Transverse colon (tissue), 4 donors: ENCODE measurements at regions not wholly inside any gene's neighbourhood (a gene's known extent, or its start where the extent isn't known, plus 50 kb on each side); places are given as distances from the start of the nearest gene placed in this dataset.

Experiments
- DNase-seq: peaks from one replicate; pipeline ENCODE4 v3.0.0-alpha.2; 2019
- H3K27ac ChIP-seq, 4 donors: fragments of 200-600 bp; sonication (generic); 2 replicates each; pipeline ENCODE4 v1.5.1; 2016 to 2018; ENCODE audit warnings: inconsistent platforms in 4 of 4
- H3K27me3 ChIP-seq: fragments of 200-600 bp; sonication (generic); 2 replicates; pipeline ENCODE4 v1.5.1; 2017; ENCODE audit warnings: inconsistent platforms
- H3K36me3 ChIP-seq, 4 donors: fragments of 200-600 bp; sonication (generic); 2 replicates each; pipeline ENCODE4 v1.5.1; 2017 to 2019; ENCODE audit warnings: inconsistent platforms in 4 of 4
- H3K4me1 ChIP-seq, 4 donors: fragments of 200-600 bp; sonication (generic); 2 replicates each; pipeline ENCODE4 v1.5.1; 2017 to 2020; ENCODE audit warnings: inconsistent platforms in 4 of 4
- H3K4me3 ChIP-seq, 4 donors: fragments of 200-600 bp; sonication (generic); 1 replicate in 1 of 4; 2 replicates in 3 of 4; pipeline versions ENCODE4 v1.5.1 to v1.6.1; 2017 to 2019; ENCODE audit warnings: inconsistent platforms in 4 of 4
- H3K9me3 ChIP-seq, 2 donors: fragments of 200-600 bp; sonication (generic); 2 replicates each; pipeline ENCODE4 v1.5.1; 2017 to 2019; ENCODE audit warnings: inconsistent platforms in 2 of 2
- EP300 ChIP-seq: sonication (generic); formaldehyde crosslinking; IDR thresholded peaks from one replicate; pipeline ENCODE4 v1.6.1; 2017; ENCODE audit warnings: antibody characterized with exemption, low read depth
- POLR2A ChIP-seq: fragments of 450-650 bp; IDR thresholded peaks from one replicate; pipeline ENCODE4 v1.6.1; 2016; ENCODE audit warnings: antibody characterized with exemption, mild to moderate bottlenecking, moderate library complexity
- POLR2AphosphoS5 ChIP-seq, 3 donors: sonication (generic); formaldehyde crosslinking; IDR thresholded peaks; one replicate each; pipeline ENCODE4 v1.6.1; 2016; ENCODE audit warnings: antibody characterized with exemption in 3 of 3
- WGBS, 2 donors: methylation state at CpG; one replicate each; pipeline ENCODE4 v1.1.5; 2018; ENCODE audit warnings: low coverage in 1 of 2; 5-methylcytosine and 5-hydroxymethylcytosine counted together
- in situ Hi-C, 4 donors: fragments of 200-750 bp; cut with MboI; loops; one replicate each; pipeline versions ENCODE4 v1.15.0 to v1.15.1; 2017; ENCODE audit warnings: low sequenced_read_pairs in 3 of 4, low pct_ligation_motif_present in 1 of 4, low pct_unique_long_range_greater_than_20kb in 1 of 4
- intact Hi-C: fragments of 100-400 bp; cut with DNase I; formaldehyde crosslinking; loops from one replicate; pipeline ENCODE4 v1.15.1; 2023; ENCODE audit warnings: low total_unique reads
- TF ChIP-seq, protein P1 (sequence below), 5 experiments: fragments of 200-600 bp in 3 of 5; fragments of 450-650 bp in 2 of 5; sonication (generic) in 3 of 5; IDR thresholded peaks; 1 replicate in 2 of 5; 2 replicates in 3 of 5; pipeline ENCODE4 v1.5.1; 2016 to 2017; ENCODE audit warnings: antibody characterized with exemption in 5 of 5, inconsistent platforms in 3 of 5, mild to moderate bottlenecking in 2 of 5, moderate library complexity in 1 of 5

DNA sequence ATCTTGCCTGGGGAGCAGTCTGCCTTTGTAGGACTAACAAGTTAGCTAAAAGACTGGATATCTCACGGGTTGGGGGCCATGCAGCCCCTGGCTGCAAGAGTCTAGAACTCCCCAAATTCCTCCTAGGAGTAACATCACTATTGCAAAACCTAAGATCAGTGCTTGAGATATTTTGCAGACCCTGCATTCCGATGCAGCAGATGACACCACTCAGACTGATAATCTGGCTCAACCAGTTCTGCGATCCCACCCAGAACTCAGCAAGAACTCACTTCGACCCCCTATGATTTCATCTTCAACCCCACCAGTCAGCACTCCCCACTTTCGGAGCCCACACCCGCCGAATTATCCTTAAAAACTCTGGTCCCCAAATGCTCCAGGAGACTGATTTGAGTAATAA is 834.0 kb downstream of the C4orf33 start:
- no peak for TF ChIP-seq EP300
- no peak for TF ChIP-seq POLR2AphosphoS5 (IDR thresholded peaks at IDR 0.05)
- TF ChIP-seq POLR2A = no peak
- TF ChIP-seq, protein P1, sequence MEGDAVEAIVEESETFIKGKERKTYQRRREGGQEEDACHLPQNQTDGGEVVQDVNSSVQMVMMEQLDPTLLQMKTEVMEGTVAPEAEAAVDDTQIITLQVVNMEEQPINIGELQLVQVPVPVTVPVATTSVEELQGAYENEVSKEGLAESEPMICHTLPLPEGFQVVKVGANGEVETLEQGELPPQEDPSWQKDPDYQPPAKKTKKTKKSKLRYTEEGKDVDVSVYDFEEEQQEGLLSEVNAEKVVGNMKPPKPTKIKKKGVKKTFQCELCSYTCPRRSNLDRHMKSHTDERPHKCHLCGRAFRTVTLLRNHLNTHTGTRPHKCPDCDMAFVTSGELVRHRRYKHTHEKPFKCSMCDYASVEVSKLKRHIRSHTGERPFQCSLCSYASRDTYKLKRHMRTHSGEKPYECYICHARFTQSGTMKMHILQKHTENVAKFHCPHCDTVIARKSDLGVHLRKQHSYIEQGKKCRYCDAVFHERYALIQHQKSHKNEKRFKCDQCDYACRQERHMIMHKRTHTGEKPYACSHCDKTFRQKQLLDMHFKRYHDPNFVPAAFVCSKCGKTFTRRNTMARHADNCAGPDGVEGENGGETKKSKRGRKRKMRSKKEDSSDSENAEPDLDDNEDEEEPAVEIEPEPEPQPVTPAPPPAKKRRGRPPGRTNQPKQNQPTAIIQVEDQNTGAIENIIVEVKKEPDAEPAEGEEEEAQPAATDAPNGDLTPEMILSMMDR (IDR thresholded peaks at IDR 0.05) = no peak
- no peak overlapping the region for H3K27ac ChIP-seq
- no peaks in the 10 kb centered on the region for H3K4me1 ChIP-seq
- H3K36me3 ChIP-seq = no peaks in the 10 kb centered on the region
- H3K9me3 ChIP-seq = no peaks in the 10 kb centered on the region
- in situ Hi-C loops = no loop called here
- DNase-seq = no peak
- no peak overlapping the region for H3K4me3 ChIP-seq
- intact Hi-C loops = no loop called here
- H3K27me3 ChIP-seq = no peaks in the 10 kb centered on the region
- WGBS, 2 donors = 40 to 74% methylated on average over 1 to 7 of the region's 7 CpGs

DNA sequence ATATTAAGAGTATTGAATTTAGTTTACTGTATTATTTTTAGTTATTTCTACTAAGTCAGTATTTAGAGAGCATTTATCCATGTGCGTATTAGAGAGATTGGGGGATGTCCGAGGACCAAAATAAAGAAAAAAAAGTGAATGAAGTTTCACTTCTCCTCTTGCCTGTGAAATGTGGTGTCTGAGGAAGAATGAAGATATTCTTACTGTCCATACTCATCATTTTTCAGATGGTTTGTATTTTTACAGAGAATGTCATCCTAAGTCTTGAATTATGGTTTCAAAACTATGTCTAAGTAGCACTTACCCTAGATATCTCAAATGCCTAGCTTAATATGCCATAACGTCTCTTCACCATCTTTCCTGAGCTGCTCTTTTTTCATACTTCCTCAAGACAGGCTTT is 854.3 kb downstream of the C4orf33 start:
- no peaks in the 10 kb centered on the region for H3K36me3 ChIP-seq
- H3K27ac ChIP-seq = no peak overlapping the region
- no peaks in the 10 kb centered on the region for H3K27me3 ChIP-seq
- H3K9me3 ChIP-seq = no peaks in the 10 kb centered on the region
- intact Hi-C loops = no loop called here
- no peak for DNase-seq
- H3K4me3 ChIP-seq = no peak overlapping the region
- 71 to 80% methylated on average over 3 of the region's 3 CpGs for WGBS, 2 donors
- TF ChIP-seq, protein P1 (IDR thresholded peaks at IDR 0.05) = no peak
- no peak for TF ChIP-seq POLR2AphosphoS5 (IDR thresholded peaks at IDR 0.05)
- TF ChIP-seq EP300 = no peak
- no peak for TF ChIP-seq POLR2A
- H3K4me1 ChIP-seq = no peaks in the 10 kb centered on the region
- in situ Hi-C loops = no loop called here

DNA sequence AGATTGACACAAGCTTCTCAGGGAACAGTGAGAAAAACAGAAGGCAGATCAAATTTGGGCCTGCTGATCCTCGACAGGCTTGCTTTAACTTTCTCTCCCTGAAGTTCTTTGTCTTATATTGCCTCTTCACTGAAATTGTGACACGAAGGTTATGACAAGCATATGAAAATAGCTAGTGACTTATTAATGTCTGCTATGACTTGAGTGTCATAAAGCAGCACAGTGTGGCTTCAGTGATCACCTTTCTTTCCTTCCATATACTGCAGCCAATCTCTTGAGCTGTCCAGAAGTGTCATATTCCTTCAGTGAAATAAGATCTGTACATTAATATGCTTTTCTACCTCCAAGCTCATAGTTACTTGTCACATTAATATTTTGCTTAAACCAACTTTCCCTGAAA is 870.2 kb downstream of the C4orf33 start:
- H3K36me3 ChIP-seq = no peaks in the 10 kb centered on the region
- H3K4me1 ChIP-seq = no peaks in the 10 kb centered on the region
- H3K4me3 ChIP-seq = no peak overlapping the region
- 58 to 72% methylated on average over 2 of the region's 2 CpGs for WGBS, 2 donors
- H3K27me3 ChIP-seq = no peaks in the 10 kb centered on the region
- TF ChIP-seq POLR2A (no peak), POLR2AphosphoS5 (IDR thresholded peaks at IDR 0.05) (no peak), EP300 (no peak)
- TF ChIP-seq, protein P1 (IDR thresholded peaks at IDR 0.05) = no peak
- no peak for DNase-seq
- intact Hi-C loops (no loop called here), in situ Hi-C loops (no loop called here)
- H3K27ac ChIP-seq = no peak overlapping the region
- H3K9me3 ChIP-seq = no peaks in the 10 kb centered on the region

DNA sequence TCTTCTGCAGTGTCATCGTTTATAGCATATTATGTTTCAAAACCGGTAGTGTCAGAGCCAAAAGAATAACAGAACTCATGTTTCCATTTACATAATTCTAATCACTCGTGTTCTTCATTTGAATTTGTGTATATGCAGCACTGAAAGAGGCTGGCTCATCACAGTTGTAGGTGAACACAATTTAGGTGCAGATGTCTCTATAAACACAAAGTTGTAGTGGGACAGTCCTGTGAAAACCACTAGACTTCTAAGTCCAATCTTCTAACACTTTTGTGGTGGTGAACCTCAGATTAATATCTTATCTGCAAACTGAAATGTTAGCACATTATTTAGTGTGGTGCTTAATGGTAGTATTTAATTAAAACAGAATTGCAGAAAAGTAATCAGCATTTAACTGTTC is 872.4 kb downstream of the C4orf33 start:
- TF ChIP-seq, protein P1 (IDR thresholded peaks at IDR 0.05) = no peak
- TF ChIP-seq EP300 (no peak), POLR2A (no peak), POLR2AphosphoS5 (IDR thresholded peaks at IDR 0.05) (no peak)
- no peak for DNase-seq
- no peaks in the 10 kb centered on the region for H3K4me1 ChIP-seq
- no peaks in the 10 kb centered on the region for H3K27me3 ChIP-seq
- no peak overlapping the region for H3K4me3 ChIP-seq
- H3K36me3 ChIP-seq = no peaks in the 10 kb centered on the region
- no peak overlapping the region for H3K27ac ChIP-seq
- 78 to 80% methylated on average over 3 of the region's 3 CpGs for WGBS, 2 donors
- in situ Hi-C loops (no loop called here), intact Hi-C loops (no loop called here)
- H3K9me3 ChIP-seq = no peaks in the 10 kb centered on the region
